K562 (cell line): ENCODE measurements at regions not wholly inside any gene's neighbourhood (a gene's known extent, or its start where the extent isn't known, plus 50 kb on each side); places are given as distances from the start of the nearest gene placed in this dataset.

ENCODE experiments used
- ATAC-seq: fragments of 200-7000 bp; cut with Tn5 transposase; 3 replicates; pipeline ENCODE4 v1.9.1; 2020; ENCODE audit warnings: moderate library complexity
- BruUV-seq: library from RNA; stranded (reverse); fragments of 400-500 nt; replicated peaks from 2 replicates; lab custom pipeline; 2021; lab: Mats Ljungman, UMichigan
- CTCF ChIA-PET: fragments of 300-600 bp; formaldehyde crosslinking; extraction: SDS; loops from one replicate; lab custom pipeline; 2021; ENCODE audit warnings: low intra/inter-chr PET ratio; lab: Yijun Ruan, JAX
- POLR2A ChIA-PET: fragments of 300-600, 350-650 bp; sonication (Branson Sonifier 250); formaldehyde crosslinking; extraction: SDS; loops from one replicate; lab custom pipeline; 2021; ENCODE audit warnings: antibody characterized with exemption, inconsistent platforms; lab: Yijun Ruan, JAX
- DNase-seq, 4 experiments: peaks; one replicate each; pipeline versions ENCODE4 v3.0.0 to v3.0.0-alpha.2; 2011 to 2018; ENCODE audit warnings: low spot score in 3 of 4, mixed read lengths in 3 of 4; ENCODE audit errors: extremely low read depth in 1 of 4
- FAIRE-seq: peaks from 2 replicates; lab custom pipeline; 2011; peaks lifted over from hg19 to GRCh38; lab: Jason Lieb, UNC
- H2AFZ ChIP-seq: 2 replicates; pipeline ENCODE4 v1.6.0; 2011; ENCODE audit warnings: low read depth, low read length, control low read depth, inconsistent platforms
- H3K27ac ChIP-seq: fragments of 200-600 bp; 3 replicates; pipeline ENCODE4 v1.8.0; 2011; ENCODE audit warnings: low read depth, mild to moderate bottlenecking, control low read depth, inconsistent platforms, low read length, moderate library complexity, mixed read lengths; ENCODE audit errors: extremely low read depth
- H3K27me3 ChIP-seq, 2 experiments: fragments of 300-600 bp in 1 of 2; 2 replicates in 1 of 2; 3 replicates in 1 of 2; pipeline versions ENCODE4 v1.6.0 to v1.8.0; 2011; ENCODE audit warnings: inconsistent platforms in 2 of 2, low read length in 2 of 2, mild to moderate bottlenecking in 1 of 2, mixed read lengths in 1 of 2, moderate library complexity in 1 of 2; ENCODE audit not compliant: control insufficient read depth in 2 of 2, insufficient read depth in 2 of 2
- H3K36me3 ChIP-seq: fragments of 300-600 bp; 3 replicates; pipeline ENCODE4 v1.8.0; 2011; ENCODE audit warnings: mild to moderate bottlenecking, low read length, inconsistent platforms; ENCODE audit not compliant: control insufficient read depth, insufficient read depth
- H3K4me1 ChIP-seq, 2 experiments: fragments of 200-600 bp in 1 of 2; replicated peaks in 1 of 2; 2 replicates in 1 of 2; 3 replicates in 1 of 2; pipeline versions ENCODE4 v1.5.1 to v1.8.0; 2011; ENCODE audit warnings: inconsistent platforms in 2 of 2, low read length in 2 of 2, mild to moderate bottlenecking in 1 of 2, mixed read lengths in 1 of 2, moderate library complexity in 1 of 2; ENCODE audit not compliant: control insufficient read depth in 2 of 2, insufficient read depth in 2 of 2
- H3K4me2 ChIP-seq: 2 replicates; pipeline ENCODE4 v1.6.1; 2011; ENCODE audit warnings: low read length, control low read depth, inconsistent platforms, mixed read lengths; ENCODE audit not compliant: insufficient read depth
- H3K4me3 ChIP-seq: fragments of 200-600 bp; sonication (generic), shearing (Covaris generic); 2 replicates; pipeline ENCODE4 v1.5.1; 2016; ENCODE audit warnings: control low read depth, inconsistent platforms
- H3K79me2 ChIP-seq: fragments of 200-600 bp; 3 replicates; pipeline ENCODE4 v1.8.0; 2011; ENCODE audit warnings: low read length, inconsistent platforms; ENCODE audit not compliant: control insufficient read depth, insufficient read depth
- H3K9ac ChIP-seq, 2 experiments: 2 replicates each; pipeline versions ENCODE4 v1.6.0 to v1.6.1; 2011; ENCODE audit warnings: low read depth in 2 of 2, low read length in 2 of 2, control low read depth in 1 of 2, inconsistent platforms in 1 of 2, mild to moderate bottlenecking in 1 of 2, mixed read lengths in 1 of 2; ENCODE audit not compliant: insufficient read depth in 1 of 2
- H3K9me1 ChIP-seq: one replicate; pipeline ENCODE4 v1.6.0; 2011; ENCODE audit warnings: inconsistent platforms, mild to moderate bottlenecking, low read length, moderate library complexity; ENCODE audit not compliant: control insufficient read depth, insufficient read depth
- H3K9me3 ChIP-seq: replicated peaks from 2 replicates; pipeline ENCODE4 v1.5.1; 2011; ENCODE audit warnings: low read depth, low read length, inconsistent platforms; ENCODE audit not compliant: control insufficient read depth, insufficient read depth
- H4K20me1 ChIP-seq: replicated peaks from 2 replicates; pipeline ENCODE4 v1.6.1; 2011; ENCODE audit warnings: low read length, inconsistent platforms, mixed read lengths; ENCODE audit not compliant: control insufficient read depth, insufficient read depth
- CBX5 ChIP-seq: IDR thresholded peaks from 2 replicates; pipeline ENCODE4 v1.6.1; 2014; ENCODE audit warnings: low read depth, borderline replicate concordance
- FOXJ2 ChIP-seq: fragments of 200-800 bp; sonication (Bioruptor generic); IDR thresholded peaks from 2 replicates; pipeline ENCODE4 v1.6.1; 2016; ENCODE audit warnings: missing genetic modification characterization, missing compliant biosample characterization
- HDGF ChIP-seq: fragments of 450-650 bp; IDR thresholded peaks from 2 replicates; pipeline ENCODE4 v1.6.1; 2016
- JUNB ChIP-seq: fragments of 450-650 bp; formaldehyde crosslinking; conservative IDR thresholded peaks from 2 replicates; pipeline ENCODE4 v1.4.0; 2020; ENCODE audit warnings: mild to moderate bottlenecking
- PYGO2 ChIP-seq: fragments of 450-650 bp; IDR thresholded peaks from 2 replicates; pipeline ENCODE4 v1.6.1; 2016; ENCODE audit warnings: mild to moderate bottlenecking, missing genetic modification characterization, moderate library complexity, missing compliant biosample characterization
- TFAM ChIP-seq: fragments of 250-450 bp; sonication (Bioruptor Pico); conservative IDR thresholded peaks from 2 replicates; pipeline ENCODE4 v1.5.0; 2021; ENCODE audit warnings: mild to moderate bottlenecking, moderate library complexity
- ZFX ChIP-seq: sonication (generic); formaldehyde crosslinking; IDR thresholded peaks from 2 replicates; pipeline ENCODE4 v1.8.0; 2022; ENCODE audit warnings: mild to moderate bottlenecking, missing genetic modification reagents, moderate library complexity
- ZNF12 ChIP-seq: sonication (generic); formaldehyde crosslinking; IDR thresholded peaks from 2 replicates; pipeline ENCODE4 v1.4.0; 2020; ENCODE audit warnings: mild to moderate bottlenecking, missing genetic modification reagents
- ZNF274 ChIP-seq: IDR thresholded peaks from 2 replicates; pipeline ENCODE4 v1.6.1; 2011; ENCODE audit warnings: low read depth, mild to moderate bottlenecking, low read length, moderate library complexity, borderline replicate concordance
- WGBS: fragments of 100-300 bp; shearing (Covaris generic); methylation state at CpG from one replicate; pipeline ENCODE4 v1.1.6; 2016; ENCODE audit warnings: low coverage, mixed read lengths; ENCODE audit not compliant: insufficient coverage; ENCODE audit errors: missing lambda C conversion rate; 5-methylcytosine and 5-hydroxymethylcytosine counted together
- in situ Hi-C: fragments of 300-500 bp; cut with MboI; formaldehyde crosslinking; loops from 4 replicates; pipeline ENCODE4 v1.15.0; 2018; ENCODE audit warnings: inconsistent platforms, mixed read lengths
- intact Hi-C: fragments of 100-400 bp; cut with micrococcal nuclease; formaldehyde crosslinking; loops from 2 replicates; pipeline ENCODE4 v1.14.2; 2022
- TF ChIP-seq, protein P1 (sequence below): fragments of 250-450 bp; sonication (Bioruptor Pico); IDR thresholded peaks from 2 replicates; pipeline ENCODE4 v1.8.0; 2022; ENCODE audit warnings: moderate library complexity, mild to moderate bottlenecking, inconsistent platforms

DNA sequence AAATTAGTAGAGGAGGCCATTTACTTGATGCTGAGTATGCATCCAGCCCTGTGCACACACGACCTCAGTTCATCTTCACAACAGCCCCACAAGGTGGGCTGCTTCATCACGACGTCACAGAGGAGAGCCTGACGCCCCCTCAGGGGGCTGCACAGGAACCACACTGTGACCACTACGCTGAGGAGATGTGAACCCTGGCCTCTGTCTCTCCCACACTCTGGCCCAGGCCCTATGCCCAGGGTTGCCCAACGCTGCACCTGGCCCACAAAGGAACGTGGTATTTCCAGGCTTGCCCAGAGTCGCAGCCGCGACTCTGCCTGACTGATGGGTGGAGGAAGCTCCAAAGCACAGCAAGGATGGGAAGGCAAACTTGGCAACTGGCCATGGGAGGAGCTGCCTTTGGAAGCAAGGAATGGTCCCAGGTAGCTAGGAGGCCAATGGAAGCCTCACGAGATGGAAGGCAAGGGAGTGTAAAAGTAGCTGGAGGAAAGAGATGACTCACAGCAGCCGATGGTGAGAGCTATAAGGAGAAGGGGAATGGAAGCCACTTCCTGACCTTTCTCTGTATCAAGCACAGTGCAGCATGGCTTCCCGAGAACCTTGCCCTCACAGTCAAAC lies 226.0 kb downstream of the KLF13 start:
- H3K27me3 ChIP-seq: peaks cover 0 to 40% of the 10 kb centered on the region in 2 experiments; a peak in 2 of 5 replicates
- no peaks in the 10 kb centered on the region; the same call in 1 of the 2 replicates for H4K20me1 ChIP-seq
- no peak overlapping the region for H3K27ac ChIP-seq
- CTCF ChIA-PET: no interaction called here
- POLR2A ChIA-PET: no interaction called here
- no peaks in the 10 kb centered on the region for H3K36me3 ChIP-seq
- in situ Hi-C loops: no loop called here
- no peaks in the 10 kb centered on the region for H3K9me3 ChIP-seq
- no peaks in the 10 kb centered on the region for H3K79me2 ChIP-seq
- BruUV-seq: no TSS peak
- intact Hi-C loops: no loop called here
- no peak overlapping the region for H2AFZ ChIP-seq
- no peak for DNase-seq
- ATAC-seq: no peak
- no peaks in the 10 kb centered on the region for H3K4me1 ChIP-seq
- no peak for FAIRE-seq
- no peak overlapping the region for H3K9ac ChIP-seq
- no peak overlapping the region for H3K4me3 ChIP-seq
- peaks cover 3% of the 10 kb centered on the region for H3K9me1 ChIP-seq
- TF ChIP-seq TFAM (CRISPR knock-in tag): no peak
- under 1% methylated on average over 12 of the region's 13 CpGs for WGBS
- no peak overlapping the region for H3K4me2 ChIP-seq

DNA sequence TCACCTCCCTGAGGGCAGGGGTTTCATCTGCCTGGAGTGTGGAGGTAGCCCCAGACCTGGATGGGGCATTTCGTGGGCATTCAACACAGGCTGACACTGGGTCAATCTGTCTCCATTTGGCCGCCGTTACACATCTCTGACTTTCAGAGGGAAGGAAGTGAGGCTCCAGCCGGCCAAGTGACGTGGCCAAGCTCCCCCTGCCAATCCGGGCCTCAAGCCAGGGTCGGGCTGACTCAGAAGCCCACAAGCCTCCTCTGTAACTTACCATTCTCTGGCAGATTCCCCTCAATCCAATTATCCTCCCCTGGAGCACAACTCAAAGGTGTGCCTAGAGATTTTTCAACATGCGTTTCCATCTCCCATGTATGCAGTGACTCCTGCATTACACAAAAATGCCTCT lies 227.6 kb downstream of the KLF13 start:
- H3K9ac ChIP-seq: no peak overlapping the region
- H3K79me2 ChIP-seq: no peaks in the 10 kb centered on the region
- TF ChIP-seq PYGO2 (tag): no peak
- no peak for TF ChIP-seq ZNF12 (CRISPR knock-in tag)
- TF ChIP-seq ZFX: no peak
- TF ChIP-seq, protein P1, sequence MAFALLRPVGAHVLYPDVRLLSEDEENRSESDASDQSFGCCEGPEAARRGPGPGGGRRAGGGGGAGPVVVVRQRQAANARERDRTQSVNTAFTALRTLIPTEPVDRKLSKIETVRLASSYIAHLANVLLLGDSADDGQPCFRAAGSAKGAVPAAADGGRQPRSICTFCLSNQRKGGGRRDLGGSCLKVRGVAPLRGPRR (CRISPR knock-in tag): no peak
- TF ChIP-seq FOXJ2 (tag): no peak
- TF ChIP-seq JUNB: no peak
- no peak for TF ChIP-seq ZNF274
- no peak for TF ChIP-seq HDGF
- TF ChIP-seq CBX5: no peak
- FAIRE-seq: no peak
- no peaks in the 10 kb centered on the region for H3K9me3 ChIP-seq
- WGBS: 0% methylated on average over 5 of the region's 8 CpGs
- in situ Hi-C loops (no loop called here), intact Hi-C loops (no loop called here)
- ATAC-seq: no peak
- POLR2A ChIA-PET: no interaction called here
- no peaks in the 10 kb centered on the region for H3K4me1 ChIP-seq
- no peaks in the 10 kb centered on the region for H4K20me1 ChIP-seq
- H3K9me1 ChIP-seq: peaks cover 3% of the 10 kb centered on the region
- no peak overlapping the region for H3K27ac ChIP-seq
- BruUV-seq: no TSS peak
- H3K36me3 ChIP-seq: no peaks in the 10 kb centered on the region
- peaks cover 0 to 56% of the 10 kb centered on the region in 2 experiments; a peak in 2 of 5 replicates for H3K27me3 ChIP-seq
- no peak overlapping the region for H3K4me2 ChIP-seq
- no peak overlapping the region for H3K4me3 ChIP-seq
- DNase-seq: no peak
- H2AFZ ChIP-seq: no peak overlapping the region
- CTCF ChIA-PET: no interaction called here
